Thyroid gland (tissue), 4 donors: ENCODE measurements at regions not wholly inside any gene's neighbourhood (a gene's known extent, or its start where the extent isn't known, plus 50 kb on each side); places are given as distances from the start of the nearest gene placed in this dataset.
A peak's percentile ranks its signal among the peaks of the same experiment; 100 is the strongest.
"Not testable (repeated sequence)": the region's sequence is repeated elsewhere in the genome, so short reads cannot be mapped to it uniquely, and the experiment has no call there.

ENCODE experiments used
- DNase-seq, 2 donors: peaks; one replicate each; pipeline ENCODE4 v3.0.0-alpha.2; 2019
- H3K27ac ChIP-seq, 3 donors: fragments of 200-600 bp; sonication (generic); 1 replicate in 2 of 3; 2 replicates in 1 of 3; pipeline ENCODE4 v1.5.1; 2016 to 2019; ENCODE audit warnings: mild to moderate bottlenecking in 1 of 3, moderate library complexity in 1 of 3
- H3K27me3 ChIP-seq: fragments of 200-600 bp; sonication (generic); one replicate; pipeline ENCODE4 v1.5.1; 2019
- H3K36me3 ChIP-seq, 2 donors: fragments of 200-600 bp; sonication (generic); one replicate each; pipeline ENCODE4 v1.5.1; 2016 to 2019
- H3K4me1 ChIP-seq, 2 donors: fragments of 200-600 bp; sonication (generic); one replicate each; pipeline ENCODE4 v1.5.1; 2017 to 2019
- H3K4me3 ChIP-seq, 3 donors: fragments of 200-600 bp; sonication (generic); replicated peaks in 1 of 3; 1 replicate in 2 of 3; 2 replicates in 1 of 3; pipeline ENCODE4 v1.5.1; 2016; ENCODE audit warnings: mild to moderate bottlenecking in 1 of 3
- H3K9me3 ChIP-seq: fragments of 200-600 bp; sonication (generic); one replicate; pipeline ENCODE4 v1.5.1; 2017
- CTCF ChIP-seq, 6 experiments: fragments of 200-600 bp in 3 of 6; fragments of 450-650 bp in 3 of 6; sonication (generic) in 3 of 6; IDR thresholded peaks; one replicate each; pipeline ENCODE4 v1.5.1; 2016 to 2019; ENCODE audit warnings: antibody characterized with exemption in 6 of 6, mild to moderate bottlenecking in 2 of 6, inconsistent platforms in 1 of 6, moderate library complexity in 1 of 6
- POLR2A ChIP-seq, 2 donors: fragments of 450-650 bp; IDR thresholded peaks; one replicate each; pipeline ENCODE4 v1.6.1; 2017; ENCODE audit warnings: antibody characterized with exemption in 2 of 2, mild to moderate bottlenecking in 2 of 2, moderate library complexity in 1 of 2
- WGBS, 2 donors: methylation state at CpG; one replicate each; pipeline ENCODE4 v1.1.5; 2017; 5-methylcytosine and 5-hydroxymethylcytosine counted together
- intact Hi-C: fragments of 100-400 bp; cut with DNase I; formaldehyde crosslinking; loops from one replicate; pipeline ENCODE4 v1.15.1; 2023

- H3K4me3 ChIP-seq: no peak overlapping the region
- no peak for DNase-seq
- no peak overlapping the region for H3K27ac ChIP-seq
- no peaks in the 10 kb centered on the region for H3K36me3 ChIP-seq
- 40 to 51% methylated on average over 4 of the region's 4 CpGs for WGBS, 2 donors
- no peaks in the 10 kb centered on the region for H3K9me3 ChIP-seq
- intact Hi-C loops: no loop called here
- TF ChIP-seq POLR2A (IDR thresholded peaks at IDR 0.05): no peak
- no peaks in the 10 kb centered on the region for H3K27me3 ChIP-seq
- peaks cover 0 to 9% of the 10 kb centered on the region in 2 donors for H3K4me1 ChIP-seq
These were observed 101.6 kb upstream of the EEPD1 start for GRCh38 chr7:36051501-36051900.

- intact Hi-C loops: no loop called here
- TF ChIP-seq POLR2A (IDR thresholded peaks at IDR 0.05) (no peak), CTCF (IDR thresholded peaks at IDR 0.05) (no peak)
- Histone ChIP-seq H3K36me3 (no peaks in the 10 kb centered on the region), H3K27ac (no peak overlapping the region), H3K4me3 (no peak overlapping the region), H3K27me3 (no peaks in the 10 kb centered on the region), H3K4me1 (peaks cover 0 to 5% of the 10 kb centered on the region in 2 donors), H3K9me3 (no peaks in the 10 kb centered on the region)
- 88 to 94% methylated on average over 3 of the region's 3 CpGs for WGBS, 2 donors
- no peak for DNase-seq
These were observed 99.5 kb upstream of the EEPD1 start for GRCh38 chr7:36053589-36053988.

- Histone ChIP-seq H3K4me1 (no peaks in the 10 kb centered on the region), H3K27me3 (no peaks in the 10 kb centered on the region), H3K27ac (no peak overlapping the region), H3K36me3 (no peaks in the 10 kb centered on the region), H3K4me3 (no peak overlapping the region), H3K9me3 (no peaks in the 10 kb centered on the region)
- DNase-seq: no peak
- 93 to 94% methylated on average over 2 of the region's 2 CpGs for WGBS, 2 donors
- TF ChIP-seq CTCF (IDR thresholded peaks at IDR 0.05): no peak
- TF ChIP-seq POLR2A (IDR thresholded peaks at IDR 0.05): no peak
- intact Hi-C loops: no loop called here
These were observed 98.4 kb upstream of the EEPD1 start for GRCh38 chr7:36054637-36055036.

- Histone ChIP-seq H3K27ac (no peak overlapping the region), H3K36me3 (no peaks in the 10 kb centered on the region), H3K4me1 (no peaks in the 10 kb centered on the region), H3K9me3 (no peaks in the 10 kb centered on the region), H3K4me3 (no peak overlapping the region), H3K27me3 (no peaks in the 10 kb centered on the region)
- peak; percentile 61 to 65 for DNase-seq
- TF ChIP-seq POLR2A (IDR thresholded peaks at IDR 0.05): no peak
- no peak for TF ChIP-seq CTCF (IDR thresholded peaks at IDR 0.05)
- 28 to 32% methylated on average over 4 of the region's 4 CpGs for WGBS, 2 donors
- intact Hi-C loops: no loop called here
These were observed 97.8 kb upstream of the EEPD1 start for GRCh38 chr7:36055207-36055606.

GRCh38 chr7:36057323-36057722, 95.7 kb upstream of the EEPD1 start:
- no peak overlapping the region for H3K27ac ChIP-seq
- 78% methylated on average over 4 of the region's 4 CpGs for WGBS, 2 donors
- intact Hi-C loops: no loop called here
- H3K9me3 ChIP-seq: no peaks in the 10 kb centered on the region
- no peaks in the 10 kb centered on the region for H3K4me1 ChIP-seq
- no peak overlapping the region for H3K4me3 ChIP-seq
- TF ChIP-seq POLR2A (IDR thresholded peaks at IDR 0.05) (no peak), CTCF (IDR thresholded peaks at IDR 0.05) (no peak)
- no peaks in the 10 kb centered on the region for H3K36me3 ChIP-seq
- H3K27me3 ChIP-seq: no peaks in the 10 kb centered on the region
- DNase-seq: no peak

- no peak overlapping the region for H3K4me3 ChIP-seq
- H3K4me1 ChIP-seq: no peaks in the 10 kb centered on the region
- no peaks in the 10 kb centered on the region for H3K27me3 ChIP-seq
- TF ChIP-seq POLR2A (IDR thresholded peaks at IDR 0.05): no peak
- TF ChIP-seq CTCF (IDR thresholded peaks at IDR 0.05): no peak
- DNase-seq: no peak
- no peak overlapping the region for H3K27ac ChIP-seq
- H3K9me3 ChIP-seq: no peaks in the 10 kb centered on the region
- H3K36me3 ChIP-seq: no peaks in the 10 kb centered on the region
- 94 to 95% methylated on average over 9 of the region's 9 CpGs for WGBS, 2 donors
- intact Hi-C loops: no loop called here
These were observed 94.9 kb upstream of the EEPD1 start for GRCh38 chr7:36058020-36058592.

- DNase-seq, H3K4me1 ChIP-seq, H3K27me3 ChIP-seq, intact Hi-C loops, H3K4me3 ChIP-seq, H3K36me3 ChIP-seq, H3K9me3 ChIP-seq, H3K27ac ChIP-seq: not testable (repeated sequence)
- WGBS, 2 donors: 85 to 90% methylated on average over 11 of the region's 11 CpGs
These were observed 92.7 kb upstream of the EEPD1 start for GRCh38 chr7:36060388-36060787.
